ENCODE measurements at regions not wholly inside any gene's neighbourhood (a gene's known extent, or its start where the extent isn't known, plus 50 kb on each side); places are given as distances from the start of the nearest gene placed in this dataset.

- no peak for TF ChIP-seq CTCF (IDR thresholded peaks at IDR 0.05)
- TF ChIP-seq POLR2A (IDR thresholded peaks at IDR 0.05) = no peak
These were observed 640.2 kb downstream of the STK39 start for GRCh38 chr2:167607211-167607610.
